HG03280 (cell line): ENCODE measurements at regions not wholly inside any gene's neighbourhood (a gene's known extent, or its start where the extent isn't known, plus 50 kb on each side); places are given as distances from the start of the nearest gene placed in this dataset.
A peak's percentile ranks its signal among the peaks of the same experiment; 100 is the strongest.
"Not testable (repeated sequence)": the region's sequence is repeated elsewhere in the genome, so short reads cannot be mapped to it uniquely, and the experiment has no call there.

Experiments used
- ATAC-seq: cut with Tn5 transposase; IDR thresholded peaks from one replicate; pipeline ENCODE4 v1.9.1; 2021; ENCODE audit warnings: mild to moderate bottlenecking, moderate library complexity; ENCODE audit not compliant: unreplicated experiment

DNA sequence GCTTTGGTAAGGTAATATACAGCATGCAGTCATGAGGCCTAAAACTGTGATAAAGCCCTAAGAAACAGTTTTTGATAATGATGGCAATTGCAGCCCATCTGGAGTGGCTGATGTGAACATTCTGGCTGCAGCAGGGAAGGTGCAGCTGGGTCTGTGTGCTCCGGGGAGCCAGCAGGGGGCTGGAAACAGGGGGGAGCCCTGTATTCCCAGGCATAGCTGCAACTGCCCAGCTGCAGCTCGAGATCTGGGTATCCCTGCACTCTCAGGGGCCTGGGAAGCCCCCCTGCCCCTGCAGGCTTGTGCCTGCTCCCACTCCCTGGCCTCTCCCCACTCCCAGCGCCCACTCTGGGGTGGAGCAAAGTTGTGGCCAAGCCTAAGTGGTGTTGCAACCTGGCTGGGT lies 95.6 kb downstream of the RRAGB start:
- no peak for ATAC-seq

DNA sequence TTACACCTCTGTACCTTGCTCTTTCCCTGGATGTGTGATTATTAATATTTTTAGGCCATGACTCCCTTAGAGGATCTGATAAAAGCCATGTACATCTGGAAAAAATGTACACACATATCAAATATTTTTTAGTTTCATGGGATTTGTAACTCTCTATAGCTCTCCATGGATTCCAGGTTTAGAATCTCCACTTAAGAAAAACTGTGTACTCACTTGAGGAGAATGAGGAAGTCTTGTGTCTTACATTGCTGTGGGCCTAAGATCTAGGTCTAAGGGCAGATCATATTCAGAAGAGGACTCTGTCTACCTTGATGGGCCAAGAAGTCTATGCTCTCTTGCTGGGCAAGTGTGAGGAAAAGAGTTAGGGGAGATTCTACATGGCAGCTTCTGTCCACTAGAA lies 98.0 kb downstream of the RRAGB start:
- no peak for ATAC-seq

DNA sequence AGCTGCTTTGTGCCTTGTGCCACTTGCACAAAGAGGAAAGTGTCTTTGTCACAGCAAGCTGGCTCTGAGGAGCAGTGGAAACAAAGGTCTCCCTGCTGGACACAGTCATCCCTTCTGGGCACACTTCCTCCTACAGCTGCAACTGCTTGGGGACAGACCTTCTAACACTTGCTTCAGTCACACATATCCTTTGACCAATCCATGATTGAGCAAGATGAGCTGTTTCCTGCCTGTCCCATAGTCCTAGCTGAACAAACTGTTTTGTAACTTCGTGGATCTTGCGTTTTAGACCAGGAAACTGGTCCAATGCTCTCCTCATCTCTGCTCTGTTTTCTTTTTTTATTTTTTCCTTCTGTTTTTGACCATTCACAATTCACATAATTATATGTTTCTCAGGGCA lies 98.5 kb downstream of the RRAGB start:
- ATAC-seq: no peak

DNA sequence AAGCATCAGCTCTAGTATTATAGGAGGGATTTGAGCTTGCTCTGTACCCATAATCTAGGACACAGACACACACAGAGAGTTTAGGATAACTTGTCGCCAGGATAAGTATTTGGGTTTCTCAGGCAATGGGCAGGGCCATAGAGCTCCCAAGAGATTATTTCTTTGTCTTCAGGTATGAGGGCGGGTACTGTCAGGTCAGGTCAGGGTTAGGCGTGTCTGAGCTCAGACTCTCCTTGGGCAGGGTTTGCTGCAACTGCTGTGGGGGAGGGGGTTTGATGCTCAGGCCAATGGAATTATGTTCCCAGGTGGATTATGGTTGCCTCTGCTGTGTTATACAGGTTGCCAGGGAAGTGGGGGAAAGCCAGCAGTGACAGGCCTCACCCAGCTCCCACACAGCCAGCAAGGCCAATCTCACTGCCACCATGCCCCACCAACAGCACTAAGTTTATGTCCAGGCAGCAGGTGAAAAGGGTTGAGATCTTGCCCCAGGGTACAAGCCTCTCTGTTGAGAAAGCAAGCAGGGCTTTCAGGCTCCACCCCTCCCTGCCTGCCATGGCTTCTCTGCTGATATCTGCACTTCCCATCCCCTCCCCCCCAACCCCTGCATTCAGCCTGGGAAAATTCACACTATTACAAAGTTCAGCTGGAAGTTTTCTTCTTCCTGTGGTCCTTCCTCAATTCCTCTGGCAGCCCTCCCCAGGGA lies 101.3 kb downstream of the RRAGB start:
- no peak for ATAC-seq

DNA sequence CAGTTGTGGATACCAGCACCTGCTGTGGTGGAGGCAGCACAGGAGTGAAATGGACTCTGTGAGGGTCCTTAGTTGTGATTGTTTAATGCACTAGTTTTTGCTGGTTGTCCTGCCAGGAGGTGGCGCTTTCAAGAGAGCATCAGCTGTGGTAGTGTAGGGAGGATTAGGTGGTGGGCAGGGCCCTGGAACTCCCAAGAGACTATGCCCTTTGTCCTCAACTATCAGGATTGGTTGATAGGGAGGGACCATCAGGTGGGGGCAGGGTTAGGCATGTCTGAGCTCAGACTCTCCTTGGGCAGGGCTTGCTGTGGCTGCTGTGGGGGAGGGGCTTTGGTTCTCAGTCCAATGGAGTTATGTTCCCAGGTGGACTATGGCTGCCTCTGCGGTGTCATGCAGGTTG lies 121.9 kb downstream of the RRAGB start:
- no peak for ATAC-seq

DNA sequence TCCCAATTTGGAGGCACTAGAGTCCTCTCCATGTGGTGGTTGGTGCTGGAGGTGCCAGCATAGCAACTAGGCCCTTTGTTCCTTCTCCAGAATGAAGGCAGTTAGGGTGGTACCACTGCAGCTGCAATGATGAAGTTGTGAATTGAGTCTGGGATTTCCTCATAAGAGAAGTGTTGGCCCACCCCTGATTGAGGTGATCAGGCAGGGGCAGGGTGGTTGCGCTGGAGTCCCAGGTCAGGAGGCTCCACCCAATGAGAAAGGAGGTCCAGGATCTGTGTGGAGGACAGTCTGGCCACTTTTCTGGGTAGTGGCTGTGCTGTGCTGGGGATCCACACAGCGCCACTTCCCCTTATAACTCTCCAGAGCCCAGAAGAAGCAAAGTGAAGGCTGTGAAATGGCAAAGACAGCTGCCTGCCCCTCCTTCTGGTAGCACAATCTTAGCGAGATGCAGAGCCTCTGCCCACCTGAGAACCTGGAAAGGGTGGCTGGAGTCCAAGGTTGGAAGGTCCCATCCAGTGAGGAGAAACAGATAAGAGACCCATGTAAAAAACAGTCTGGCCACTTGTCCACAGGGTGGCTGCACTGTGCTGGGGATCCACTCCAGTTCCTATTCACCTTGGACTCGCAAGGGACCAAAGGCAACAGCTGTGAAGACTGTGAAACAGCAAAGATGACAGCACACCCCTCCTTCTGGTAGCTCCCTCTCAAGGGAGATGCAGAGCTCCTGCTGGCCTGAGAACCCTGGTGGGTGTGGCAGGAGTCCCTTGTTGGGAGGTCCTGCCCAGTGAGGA lies 124.6 kb downstream of the RRAGB start:
- ATAC-seq: no peak

DNA sequence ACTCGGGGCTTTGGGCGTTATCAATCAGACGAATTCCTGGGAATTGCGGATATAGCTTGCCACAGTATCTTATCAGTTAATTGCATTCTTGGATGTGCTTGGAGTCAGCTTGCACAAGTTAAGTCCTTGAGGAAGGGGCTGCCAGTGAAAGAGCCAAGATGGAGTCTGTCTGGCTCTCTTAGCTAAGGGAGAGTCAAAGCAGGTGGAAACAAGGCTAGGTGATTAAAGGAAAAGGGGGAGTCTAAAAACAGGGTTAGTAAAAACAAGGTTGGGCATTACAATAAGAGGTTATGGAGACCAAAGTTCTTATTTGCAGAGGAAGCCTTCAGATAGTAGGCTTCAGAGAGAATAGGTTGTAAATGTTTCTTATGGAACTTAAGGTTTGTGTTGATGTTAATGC lies 149.2 kb downstream of the RRAGB start:
- not testable (repeated sequence) for ATAC-seq

DNA sequence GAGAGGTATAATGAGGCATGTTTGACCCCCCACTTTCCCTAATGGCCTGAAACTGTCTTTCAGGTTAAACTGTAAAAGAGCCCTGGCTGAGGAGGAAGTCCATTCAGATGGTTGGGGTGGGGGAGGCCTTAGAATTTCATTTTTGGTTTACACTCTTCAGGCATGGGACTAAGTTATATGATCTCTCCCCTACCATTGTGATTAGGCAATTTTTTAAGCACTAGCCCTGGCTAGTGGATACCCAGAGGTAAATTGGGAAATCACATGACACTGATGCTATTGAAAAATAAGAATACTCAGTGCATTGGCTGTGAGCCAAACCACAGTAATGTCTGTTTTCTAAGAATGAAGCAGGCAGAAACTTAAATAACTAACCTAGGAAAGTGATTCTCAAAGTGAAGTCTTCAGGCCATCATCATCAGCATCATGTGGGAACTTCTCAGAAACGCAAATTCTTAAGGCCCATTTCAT lies 149.7 kb downstream of the RRAGB start:
- ATAC-seq: peak; percentile 61

DNA sequence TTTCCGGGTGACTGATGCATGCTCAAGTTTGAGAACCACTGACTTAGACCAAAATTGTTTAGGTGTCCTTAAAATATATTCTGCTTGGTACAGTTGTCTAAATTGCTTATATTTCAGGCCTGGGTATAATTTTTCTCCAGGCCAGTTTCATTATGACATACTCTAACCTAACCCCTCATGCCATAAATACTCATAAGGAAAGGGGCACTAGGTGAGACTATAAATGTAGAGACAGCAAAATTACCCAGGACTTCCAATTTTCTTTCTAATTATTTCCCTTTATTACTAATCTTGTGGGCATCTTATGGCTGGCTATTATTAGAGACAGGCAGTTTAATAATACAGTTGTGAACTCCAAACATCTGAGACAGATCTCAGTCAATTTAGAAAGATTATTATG lies 150.2 kb downstream of the RRAGB start:
- peak; percentile 38 for ATAC-seq

DNA sequence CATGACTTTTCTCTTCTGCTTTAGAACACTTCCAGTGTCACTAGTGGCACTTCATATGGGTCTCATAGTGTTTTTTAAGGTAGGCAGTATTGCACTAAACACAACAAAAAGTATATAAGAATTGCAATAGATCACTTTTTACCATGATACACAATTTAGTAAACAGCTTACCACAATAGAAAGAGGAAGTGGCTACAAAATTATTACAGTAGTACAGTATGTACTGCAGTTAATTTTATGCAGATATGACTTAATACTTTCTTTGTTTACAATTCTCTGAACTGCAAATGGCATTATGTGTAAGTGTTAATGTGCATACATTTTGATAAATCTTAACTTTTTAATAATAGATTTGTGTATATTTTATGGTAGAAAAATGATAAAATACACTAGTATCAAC lies 157.3 kb downstream of the RRAGB start:
- ATAC-seq: no peak

DNA sequence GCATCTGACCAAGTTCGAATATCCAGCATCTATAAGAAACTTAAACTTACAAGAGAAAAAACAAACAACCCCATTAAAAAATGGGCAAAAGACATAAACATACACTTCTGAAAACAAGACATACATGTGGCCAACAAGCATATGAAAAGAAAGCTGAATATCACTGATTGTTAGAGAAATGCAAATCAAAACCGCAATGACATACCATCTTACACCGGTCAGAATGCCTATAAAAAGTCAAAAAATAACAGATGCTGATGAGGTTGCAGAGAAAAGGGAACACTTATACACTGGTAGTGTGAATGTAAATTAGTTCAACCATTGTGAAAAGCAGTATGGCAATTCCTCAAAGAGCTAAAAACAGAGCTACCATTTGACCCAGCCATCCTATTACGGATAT lies 166.0 kb downstream of the RRAGB start:
- not testable (repeated sequence) for ATAC-seq

DNA sequence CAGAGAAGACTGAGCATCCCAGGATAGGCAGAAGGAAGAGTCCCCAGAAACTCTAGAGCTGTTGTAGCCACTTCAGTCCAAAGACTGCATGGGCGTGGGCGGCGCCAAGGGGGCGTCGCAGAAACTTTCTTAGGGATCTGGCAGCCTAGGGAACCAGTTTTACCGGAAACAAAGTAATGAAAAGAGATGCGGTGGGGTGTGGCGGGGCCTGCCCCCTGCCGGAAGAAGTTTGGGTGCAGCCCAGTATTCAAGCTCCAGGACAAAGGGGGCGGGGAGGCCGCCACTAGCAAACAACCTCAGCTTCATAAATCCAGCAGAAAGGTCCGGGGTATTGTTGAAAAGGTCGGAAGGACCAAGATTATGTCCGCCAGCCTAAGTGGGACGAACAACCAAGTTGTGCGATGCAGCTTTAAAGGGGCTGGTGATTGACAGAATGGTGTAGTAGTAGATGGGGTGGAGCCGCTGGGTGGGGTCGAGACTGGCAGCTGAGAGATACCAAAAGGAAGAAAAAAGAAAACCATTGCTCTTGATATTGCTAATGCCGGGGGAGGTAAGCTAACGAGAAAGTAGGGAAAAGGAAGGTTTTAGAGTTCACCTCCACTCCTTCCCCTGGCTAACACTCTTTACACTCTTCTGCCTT lies 190.5 kb downstream of the RRAGB start:
- ATAC-seq: peak; percentile 86

DNA sequence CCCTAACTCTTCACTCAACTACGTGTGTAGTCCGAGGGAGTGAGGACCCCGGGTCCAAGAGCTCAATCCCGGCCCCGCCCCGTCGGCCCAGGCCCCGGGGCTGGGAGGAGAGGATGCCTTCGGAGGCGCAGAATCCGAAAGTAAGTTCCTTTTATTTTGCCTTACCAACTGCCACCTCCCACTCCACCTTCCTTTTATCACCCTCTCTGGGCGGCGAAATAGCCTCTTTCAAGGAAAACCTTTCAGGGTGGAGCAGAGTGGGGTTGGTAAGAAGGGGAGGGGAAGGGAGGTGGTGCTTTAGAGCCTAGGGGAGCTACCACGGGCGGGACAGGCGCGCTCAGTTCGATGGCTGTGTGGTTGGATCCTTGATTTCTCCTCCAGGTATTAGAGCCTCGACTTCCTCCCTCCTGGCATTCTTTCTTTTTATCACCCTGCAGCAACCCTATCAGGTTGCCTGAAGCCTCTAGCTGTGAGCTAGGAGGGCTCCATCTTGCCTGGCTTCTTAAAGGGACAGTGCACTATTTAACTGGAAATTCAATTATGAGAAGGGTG lies 191.2 kb downstream of the RRAGB start:
- peak; percentile 58 for ATAC-seq

DNA sequence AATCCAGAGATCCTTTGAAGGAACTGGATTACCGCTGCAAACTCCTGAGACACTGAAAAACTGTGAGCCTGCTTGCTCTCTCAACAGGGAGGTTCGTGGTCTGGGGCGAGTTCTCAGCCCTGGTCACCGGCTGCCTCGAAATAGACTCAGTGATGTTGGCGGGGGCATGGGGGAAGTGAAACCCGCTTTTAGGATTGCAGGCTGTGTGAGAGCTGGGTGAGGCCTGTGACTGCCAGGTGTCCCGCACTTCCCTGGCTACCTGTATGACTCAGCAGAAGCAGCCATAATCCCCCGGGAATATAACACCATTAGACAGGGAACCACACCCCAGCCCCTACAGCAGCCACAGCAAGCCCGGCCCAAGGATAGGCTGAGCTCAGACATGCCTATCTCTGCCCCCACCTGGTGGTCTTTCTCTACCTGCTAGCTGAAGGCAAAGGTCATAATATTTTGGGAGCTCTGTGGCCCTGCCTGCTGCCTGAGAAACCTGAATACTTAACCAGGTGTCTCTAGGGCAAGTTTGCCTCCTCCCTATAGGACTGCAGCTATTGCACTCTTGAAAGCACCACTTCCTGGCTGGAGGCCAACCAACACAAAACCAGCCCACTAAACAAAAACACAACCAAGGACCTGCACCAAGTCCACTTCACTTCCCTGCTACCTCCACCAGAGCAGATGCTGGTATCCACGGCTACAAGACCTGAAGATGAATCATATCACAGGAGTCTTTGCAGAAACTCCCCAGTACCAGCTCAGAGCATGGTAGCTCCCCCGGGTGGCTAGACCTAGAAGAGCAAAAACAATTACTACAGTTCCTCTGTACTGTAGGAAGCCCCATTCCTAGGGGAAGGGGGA lies 202.0 kb downstream of the RRAGB start:
- peak; percentile 93 for ATAC-seq

DNA sequence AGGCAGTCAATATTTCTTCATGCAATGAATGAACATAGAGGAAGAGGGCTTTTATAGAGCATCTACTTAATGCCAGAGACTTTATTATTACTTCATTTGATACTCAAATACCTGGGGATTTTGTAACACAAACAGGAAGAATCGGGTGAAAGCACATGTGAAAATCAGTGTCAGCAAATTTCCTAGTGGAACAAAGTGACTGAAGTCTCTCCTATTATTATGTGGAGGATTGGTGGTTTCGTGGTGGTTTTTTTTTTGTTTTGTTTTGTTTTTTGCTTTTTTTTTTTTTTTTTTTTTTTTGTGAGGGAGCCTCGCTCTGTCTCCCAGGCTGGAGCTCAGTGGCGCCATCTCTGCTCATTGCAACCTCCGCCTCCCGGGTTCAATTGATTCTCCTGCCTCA lies 207.0 kb downstream of the RRAGB start:
- no peak for ATAC-seq

DNA sequence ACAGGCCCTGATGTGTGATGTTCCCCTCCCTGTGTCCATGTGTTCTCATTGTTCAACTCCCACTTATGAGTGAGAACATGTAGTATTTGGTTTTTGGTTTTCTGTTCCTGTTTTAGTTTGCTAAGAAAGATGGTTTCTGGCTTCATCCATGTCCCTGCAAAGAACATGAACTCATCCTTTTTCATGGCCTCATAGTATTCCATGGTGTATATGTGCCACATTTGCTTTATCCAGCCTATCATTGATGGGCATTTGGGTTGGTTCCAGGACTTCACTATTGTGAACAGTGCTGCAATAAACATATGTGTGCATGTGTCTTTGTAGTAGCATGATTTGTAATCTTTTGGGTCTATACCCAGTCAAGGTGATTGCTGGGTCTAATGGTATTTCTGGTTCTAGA lies 211.0 kb downstream of the RRAGB start:
- not testable (repeated sequence) for ATAC-seq
